ENCODE measurements at regions not wholly inside any gene's neighbourhood (a gene's known extent, or its start where the extent isn't known, plus 50 kb on each side); places are given as distances from the start of the nearest gene placed in this dataset.

GRCh38 chr14:71332476-71332875 lies 425.2 kb downstream of the PCNX1 start:
- no peak for TF ChIP-seq CTCF (IDR thresholded peaks at IDR 0.05)
- TF ChIP-seq POLR2A (IDR thresholded peaks at IDR 0.05) = no peak

All from body of pancreas (tissue), 4 donors.